Vagina (tissue), 2 donors: ENCODE measurements at regions not wholly inside any gene's neighbourhood (a gene's known extent, or its start where the extent isn't known, plus 50 kb on each side); places are given as distances from the start of the nearest gene placed in this dataset.

ENCODE experiments used
- CTCF ChIP-seq, 3 experiments: fragments of 450-650 bp in 2 of 3; fragments of 200-600 bp in 1 of 3; sonication (generic) in 1 of 3; IDR thresholded peaks; one replicate each; pipeline ENCODE4 v1.5.1; 2017 to 2019; ENCODE audit warnings: antibody characterized with exemption in 3 of 3, mild to moderate bottlenecking in 2 of 3, moderate library complexity in 2 of 3
- POLR2A ChIP-seq, 2 donors: fragments of 450-650 bp; IDR thresholded peaks; one replicate each; pipeline ENCODE4 v1.6.1; 2017; ENCODE audit warnings: antibody characterized with exemption in 2 of 2, mild to moderate bottlenecking in 2 of 2, moderate library complexity in 2 of 2

GRCh38 chr3:82416349-82416748 lies 654.9 kb upstream of the GBE1 start:
- TF ChIP-seq POLR2A (IDR thresholded peaks at IDR 0.05) (no peak), CTCF (IDR thresholded peaks at IDR 0.05) (no peak)
